HG03280 (cell line): ENCODE measurements at regions not wholly inside any gene's neighbourhood (a gene's known extent, or its start where the extent isn't known, plus 50 kb on each side); places are given as distances from the start of the nearest gene placed in this dataset.

Source experiments
- ATAC-seq: cut with Tn5 transposase; IDR thresholded peaks from one replicate; pipeline ENCODE4 v1.9.1; 2021; ENCODE audit warnings: mild to moderate bottlenecking, moderate library complexity; ENCODE audit not compliant: unreplicated experiment

GRCh38 chr4:108529102-108529501 is 91.3 kb upstream of the RPL34 start:
- no peak for ATAC-seq

- no peak for ATAC-seq
Observed at GRCh38 chr4:108527723-108528122, 92.7 kb upstream of the RPL34 start.

DNA sequence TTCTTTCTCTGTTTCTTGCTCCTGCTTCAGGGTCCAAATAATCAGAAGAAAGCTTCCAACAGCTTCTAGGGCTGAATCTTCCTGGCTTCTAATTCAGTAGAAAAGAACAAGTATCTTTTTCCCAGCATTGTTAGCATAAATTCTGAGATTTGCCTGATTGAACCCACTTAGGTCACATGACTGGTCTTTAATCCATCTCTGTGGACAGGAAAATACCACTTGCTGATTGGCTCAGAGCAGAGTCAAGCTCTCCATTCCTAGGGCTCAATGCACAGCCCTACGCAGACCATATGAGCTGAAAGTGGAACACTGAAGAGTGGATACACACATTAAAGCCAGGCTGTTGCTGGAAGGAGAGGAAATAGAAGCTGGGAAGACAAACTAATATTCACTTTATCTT is 99.6 kb upstream of the RPL34 start:
- ATAC-seq = no peak

- ATAC-seq = no peak
Observed at GRCh38 chr4:108519911-108520601, 100.3 kb upstream of the RPL34 start.

- no peak for ATAC-seq
Observed at GRCh38 chr4:108519208-108519833, 101.1 kb upstream of the RPL34 start.

- no peak for ATAC-seq
Observed at GRCh38 chr4:108512615-108513505, 107.5 kb upstream of the RPL34 start.

DNA sequence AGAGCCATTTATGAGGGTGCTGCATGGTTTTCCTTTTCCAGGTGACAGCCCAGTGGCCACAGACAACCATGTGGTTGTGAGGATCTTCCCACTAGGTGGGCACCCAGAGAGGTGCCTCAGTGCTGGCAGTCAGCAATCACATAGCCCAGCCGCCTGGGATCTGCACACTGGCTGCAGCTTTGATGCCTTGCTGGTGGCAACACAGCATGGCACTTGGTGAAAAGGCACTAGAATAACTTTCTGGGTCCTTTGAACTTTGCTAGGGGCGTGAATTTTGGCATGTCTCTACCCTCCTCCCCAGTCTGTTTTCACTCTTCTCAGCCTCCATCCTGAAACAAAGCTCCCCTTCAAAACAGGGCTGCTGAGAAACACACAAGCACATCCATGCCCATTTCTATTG is 108.8 kb upstream of the RPL34 start:
- ATAC-seq = no peak

DNA sequence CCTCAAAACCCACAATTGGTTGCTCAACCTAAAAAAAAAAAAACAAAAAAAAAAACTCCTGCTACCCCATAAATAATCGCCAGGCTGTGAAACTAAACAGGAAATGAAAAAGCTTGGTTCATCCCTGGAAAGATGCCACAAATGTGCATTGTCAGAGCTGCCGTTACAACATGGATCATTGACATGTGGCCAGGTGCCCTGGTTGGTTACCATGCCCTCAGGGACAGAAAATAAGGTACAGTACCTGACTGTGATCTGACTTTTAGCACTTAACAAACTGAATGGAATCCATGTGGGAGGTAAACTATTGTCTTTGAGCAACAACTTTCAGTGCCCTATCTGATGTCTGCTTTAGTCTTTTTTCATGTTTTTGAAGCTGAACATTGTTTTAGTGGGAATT is 118.0 kb upstream of the RPL34 start:
- ATAC-seq = no peak

DNA sequence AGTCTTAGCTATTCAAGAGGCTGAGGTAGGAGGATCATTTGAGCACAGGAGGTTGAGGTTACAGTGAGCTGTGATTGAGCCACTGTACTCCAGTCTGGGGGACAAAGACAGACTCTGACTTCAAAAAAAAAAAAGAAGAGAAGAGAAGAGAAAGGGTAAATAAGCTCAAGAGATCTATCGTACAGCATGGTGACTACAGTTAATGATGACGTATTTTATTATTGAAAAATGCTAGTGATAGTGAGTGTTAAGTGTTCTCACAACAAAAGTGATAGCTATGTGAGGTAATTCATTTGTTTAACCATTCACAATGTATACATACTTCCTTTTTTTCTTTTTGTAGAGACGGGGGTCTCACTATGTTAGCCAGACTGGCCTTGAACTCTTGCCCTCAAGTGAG is 121.5 kb upstream of the RPL34 start:
- no peak for ATAC-seq

DNA sequence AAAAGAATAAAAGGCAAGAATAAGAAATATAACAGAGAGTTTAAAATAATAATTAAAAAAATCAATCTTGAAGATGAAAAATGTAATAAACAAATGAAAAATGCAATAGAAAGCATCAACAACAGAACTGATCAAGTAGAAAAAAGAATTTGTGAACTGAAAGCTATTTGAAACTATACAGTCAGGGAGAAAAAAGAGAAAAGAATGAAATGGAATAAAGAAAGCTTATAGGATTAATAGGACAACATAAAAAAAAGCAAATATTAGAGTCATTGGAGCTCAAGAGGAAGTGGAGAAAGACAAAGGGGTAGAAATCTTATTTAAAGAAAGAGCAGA is 126.8 kb upstream of the RPL34 start:
- ATAC-seq = no peak

- peak; percentile 66 for ATAC-seq
Observed at GRCh38 chr4:108492816-108493595, 127.4 kb upstream of the RPL34 start.

DNA sequence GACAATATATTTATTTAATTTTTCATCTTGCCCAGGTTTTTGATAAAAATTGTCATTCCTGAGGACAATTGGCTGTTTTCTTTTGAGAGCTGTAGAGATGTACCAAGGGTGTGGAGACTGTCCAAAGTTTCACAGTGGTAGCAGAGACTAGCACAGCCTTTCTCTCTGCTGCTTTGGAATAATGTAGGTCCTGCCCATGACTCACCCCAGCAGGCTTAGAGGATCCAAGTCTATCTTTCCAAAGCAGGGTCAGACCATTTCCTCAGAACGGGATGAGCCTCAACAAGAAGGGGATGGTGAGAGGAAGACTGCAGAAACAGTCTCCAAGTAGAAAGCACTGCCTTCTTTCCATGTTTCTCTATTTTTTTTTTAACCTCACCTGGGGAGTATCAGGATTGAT is 131.5 kb upstream of the RPL34 start:
- ATAC-seq = no peak

- ATAC-seq = no peak
Observed at GRCh38 chr4:108486046-108486445, 134.3 kb upstream of the RPL34 start.

GRCh38 chr4:108484187-108484586 is 136.2 kb upstream of the RPL34 start:
- ATAC-seq = no peak

GRCh38 chr4:108483650-108484049 is 136.7 kb upstream of the RPL34 start:
- ATAC-seq = no peak

- ATAC-seq = peak; percentile 36
Observed at GRCh38 chr4:108483079-108483478, 137.3 kb upstream of the RPL34 start.

DNA sequence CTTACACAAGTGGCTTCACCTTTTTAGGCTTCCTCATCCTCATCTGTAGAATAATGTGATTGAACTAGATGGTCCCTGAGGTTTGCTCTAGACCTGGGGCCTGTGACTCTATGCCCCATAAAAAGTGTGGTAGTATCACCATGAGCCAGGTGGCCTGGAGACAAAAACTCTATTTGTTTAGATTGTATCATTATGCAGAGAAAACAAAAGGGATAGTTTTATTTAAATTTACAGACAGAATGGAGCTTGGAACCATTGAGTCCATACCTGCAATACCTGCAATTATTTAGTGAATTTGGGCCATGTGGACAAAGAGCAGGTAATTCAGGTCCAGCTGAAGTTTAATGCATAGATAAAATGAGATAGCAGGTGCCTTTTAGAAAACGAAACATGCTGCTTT is 139.5 kb upstream of the RPL34 start:
- ATAC-seq = no peak

GRCh38 chr4:108477527-108478108 is 142.8 kb upstream of the RPL34 start:
- ATAC-seq = peak; percentile 76

- ATAC-seq = no peak
Observed at GRCh38 chr4:108473163-108473720, 147.1 kb upstream of the RPL34 start.
